GM21515 (cell line): ENCODE measurements at regions not wholly inside any gene's neighbourhood (a gene's known extent, or its start where the extent isn't known, plus 50 kb on each side); places are given as distances from the start of the nearest gene placed in this dataset.
A peak's percentile ranks its signal among the peaks of the same experiment; 100 is the strongest.

Experiments used
- ATAC-seq: cut with Tn5 transposase; IDR thresholded peaks from one replicate; pipeline ENCODE4 v1.9.1; 2021; ENCODE audit not compliant: unreplicated experiment

- ATAC-seq: no peak
Measured at GRCh38 chr3:107268469-107268868, 108.8 kb upstream of the CCDC54 start.

- ATAC-seq: no peak
Measured at GRCh38 chr3:107269136-107269535, 108.1 kb upstream of the CCDC54 start.

DNA sequence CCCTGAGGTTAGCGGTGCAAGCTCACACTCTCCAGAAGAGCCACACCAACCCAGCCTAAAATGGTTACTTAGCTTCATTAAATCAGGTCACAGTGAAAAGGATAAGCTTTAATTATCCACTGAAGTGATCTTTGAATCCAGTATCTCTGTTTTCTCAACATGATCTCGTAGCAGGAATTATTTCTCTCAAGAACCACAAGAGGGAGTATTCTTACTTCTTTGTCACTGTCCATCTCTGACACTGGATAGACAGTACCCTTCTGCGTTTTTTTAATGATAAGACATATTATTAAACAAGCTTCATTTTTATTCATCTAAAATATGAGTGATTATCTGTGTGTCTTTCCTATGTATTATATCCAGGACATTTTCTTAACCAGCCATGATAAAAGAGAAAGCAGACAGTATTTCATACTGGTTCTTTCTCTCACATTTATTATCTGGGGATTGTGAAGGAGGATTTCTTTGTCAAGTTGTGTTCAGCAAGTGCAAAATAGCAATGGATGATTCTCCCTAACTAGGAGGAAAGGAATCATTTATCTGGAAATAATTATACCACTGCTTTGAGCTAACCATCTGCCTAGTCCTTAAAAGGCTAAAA is 105.4 kb upstream of the CCDC54 start:
- ATAC-seq: peak; percentile 77

GRCh38 chr3:107272471-107272870 is 104.8 kb upstream of the CCDC54 start:
- no peak for ATAC-seq

DNA sequence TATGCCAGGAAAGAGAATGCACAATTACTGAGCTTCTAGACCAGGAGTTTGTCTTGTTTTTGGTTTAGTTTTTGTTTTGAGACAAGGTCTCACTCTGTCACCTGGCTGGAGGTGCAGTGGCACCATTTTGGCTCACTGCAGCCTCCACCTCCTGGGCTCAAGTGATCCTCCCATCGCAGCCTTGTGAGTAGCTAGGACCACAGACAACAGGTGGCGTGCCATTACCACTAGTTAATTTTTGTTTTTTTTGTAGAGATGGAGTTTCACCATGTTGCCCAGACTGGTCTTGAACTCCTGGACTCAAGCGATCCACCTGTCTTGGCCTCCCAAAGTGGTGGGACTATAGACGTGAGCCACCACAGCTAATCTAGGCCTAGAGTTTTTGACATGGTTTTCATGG is 104.4 kb upstream of the CCDC54 start:
- ATAC-seq: no peak

DNA sequence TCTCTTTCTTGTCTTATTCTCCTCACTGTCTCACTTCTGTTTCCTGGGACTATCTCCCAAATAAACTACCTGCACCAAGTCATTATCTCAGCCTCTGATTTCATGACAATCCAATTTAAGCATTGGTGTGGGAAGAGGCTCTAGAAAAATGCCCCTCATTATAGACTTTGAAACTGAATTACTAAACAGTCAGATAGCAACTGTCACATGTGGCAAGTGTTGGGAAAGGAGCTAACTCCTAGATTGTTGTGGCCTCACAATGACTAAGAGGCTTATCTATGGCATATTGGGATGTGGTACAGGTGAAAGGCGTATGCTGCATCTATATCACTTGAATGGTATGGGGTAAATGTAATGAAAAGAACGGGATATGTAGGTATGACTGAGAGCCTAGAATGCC is 103.5 kb upstream of the CCDC54 start:
- ATAC-seq: no peak

DNA sequence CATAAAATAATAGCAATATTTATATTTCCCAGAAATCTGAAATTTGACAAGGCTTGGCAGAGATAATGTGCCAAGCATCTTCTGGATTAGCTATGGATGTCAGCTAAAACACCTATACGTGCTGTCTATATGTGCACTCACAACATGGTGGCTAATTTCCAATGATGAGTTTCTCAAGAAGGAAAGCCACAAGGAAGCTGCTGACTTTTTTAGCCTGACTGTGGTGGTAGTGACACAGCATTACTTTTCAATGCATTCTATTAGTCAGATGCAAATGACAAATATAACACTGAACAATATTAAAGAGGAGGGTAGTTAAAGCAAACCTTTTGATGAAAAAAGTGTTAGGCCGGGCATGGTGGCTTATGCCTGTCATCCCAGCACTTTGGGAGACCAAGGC is 101.7 kb upstream of the CCDC54 start:
- ATAC-seq: no peak

GRCh38 chr3:107283948-107284347 is 93.3 kb upstream of the CCDC54 start:
- no peak for ATAC-seq

DNA sequence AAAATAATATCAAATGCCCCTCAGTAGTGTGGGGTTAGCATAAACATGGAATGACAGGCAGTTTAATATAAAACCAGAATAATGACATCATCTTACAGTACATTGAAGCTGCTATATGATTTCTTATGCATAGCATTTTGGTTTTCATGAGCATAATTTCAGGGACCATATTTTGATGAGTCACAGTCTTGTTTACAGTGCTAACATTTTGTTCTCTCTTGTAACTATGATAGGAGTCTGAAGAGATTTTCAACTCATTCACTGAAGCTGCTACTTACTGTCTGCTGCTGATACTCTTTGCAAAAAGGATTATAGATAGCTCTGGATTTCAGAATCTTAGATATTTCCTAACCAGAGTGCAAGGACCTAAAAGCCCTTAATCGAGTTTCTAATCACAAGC is 92.6 kb upstream of the CCDC54 start:
- no peak for ATAC-seq

- no peak for ATAC-seq
Measured at GRCh38 chr3:107285197-107285596, 92.0 kb upstream of the CCDC54 start.

GRCh38 chr3:107289354-107289753 is 87.9 kb upstream of the CCDC54 start:
- ATAC-seq: no peak

GRCh38 chr3:107294117-107294516 is 83.1 kb upstream of the CCDC54 start:
- no peak for ATAC-seq

GRCh38 chr3:107297597-107297996 is 79.6 kb upstream of the CCDC54 start:
- no peak for ATAC-seq

DNA sequence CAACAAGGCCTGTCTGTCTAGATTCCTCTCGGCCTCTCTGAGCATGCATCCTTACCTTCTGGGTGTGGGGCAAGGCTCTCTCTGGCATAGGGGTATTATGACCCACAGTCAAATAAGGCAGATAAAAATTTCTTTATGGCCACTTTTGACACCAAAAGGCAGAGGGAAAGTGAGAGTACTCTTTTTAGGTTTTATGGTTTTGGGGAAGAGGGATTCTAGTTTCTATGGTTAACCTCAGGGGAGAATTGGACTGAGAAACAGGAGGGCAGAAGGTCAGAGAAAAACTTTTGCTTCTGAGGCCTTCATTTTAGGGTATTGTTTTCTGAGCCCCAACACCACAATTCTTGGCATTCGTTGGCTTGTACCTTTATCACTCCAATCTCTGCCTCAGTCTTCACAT is 70.0 kb upstream of the CCDC54 start:
- ATAC-seq: no peak

GRCh38 chr3:107308716-107309115 is 68.5 kb upstream of the CCDC54 start:
- ATAC-seq: no peak

DNA sequence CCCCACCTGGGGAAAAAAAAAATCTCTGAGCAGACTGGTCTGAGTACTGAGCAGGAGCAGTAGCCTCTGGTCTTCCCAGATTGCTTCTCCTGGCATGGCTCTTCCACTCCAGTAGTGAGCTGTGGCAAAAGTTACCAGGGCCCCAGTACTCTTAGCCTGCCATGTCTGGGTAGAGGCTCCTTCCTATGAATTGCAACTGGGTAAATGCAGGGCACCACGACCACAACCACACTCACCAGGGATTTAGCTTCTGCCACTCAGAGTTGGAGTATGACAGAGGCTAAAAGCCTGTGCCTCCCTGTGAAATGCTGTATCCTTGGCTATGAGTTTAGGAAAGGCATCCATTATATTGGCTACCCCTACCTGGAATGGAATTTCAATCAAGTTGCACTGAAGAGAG is 67.9 kb upstream of the CCDC54 start:
- no peak for ATAC-seq

GRCh38 chr3:107313711-107314110 is 63.5 kb upstream of the CCDC54 start:
- no peak for ATAC-seq

GRCh38 chr3:107315141-107315540 is 62.1 kb upstream of the CCDC54 start:
- no peak for ATAC-seq

DNA sequence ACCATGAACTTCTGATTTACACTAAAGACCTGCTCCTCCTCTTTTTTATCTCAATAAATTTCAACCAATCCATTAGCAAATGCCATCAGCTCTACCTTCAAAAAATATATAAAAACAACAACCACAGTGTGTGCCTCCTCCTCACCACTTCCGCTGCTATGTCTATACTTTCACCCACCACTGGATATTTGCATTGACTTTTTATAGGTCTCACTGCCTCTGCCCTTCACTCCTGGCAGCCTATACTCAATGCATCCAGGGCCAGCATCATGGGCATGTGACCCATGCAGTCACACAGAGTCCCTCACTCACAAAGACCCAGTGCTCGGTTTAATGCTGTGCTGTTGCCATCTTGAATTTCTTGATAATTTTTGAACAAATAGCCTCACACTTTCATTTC is 53.5 kb upstream of the CCDC54 start:
- no peak for ATAC-seq

DNA sequence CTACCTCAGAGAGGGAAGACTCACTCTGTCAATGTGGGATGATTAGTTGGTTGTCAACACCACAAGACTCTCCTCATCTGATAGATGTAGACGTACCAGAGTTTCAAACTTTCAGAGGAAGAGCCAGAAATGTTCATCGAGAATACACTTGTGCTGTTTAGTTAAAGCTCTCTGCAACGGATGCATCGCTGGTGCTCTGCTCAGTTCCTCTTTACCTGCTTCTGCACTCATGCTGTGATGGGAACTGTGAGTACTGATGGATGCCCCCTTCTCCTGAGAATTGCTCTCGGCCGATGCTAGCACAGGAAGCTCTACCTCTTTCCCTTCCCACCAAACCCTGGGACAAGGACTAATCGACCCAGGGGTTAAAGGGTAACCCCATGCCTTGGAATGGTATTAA is 51.8 kb upstream of the CCDC54 start:
- ATAC-seq: no peak
